Left cardiac atrium (tissue), 4 donors: ENCODE measurements at regions not wholly inside any gene's neighbourhood (a gene's known extent, or its start where the extent isn't known, plus 50 kb on each side); places are given as distances from the start of the nearest gene placed in this dataset.

Experiments used
- ATAC-seq, 2 donors: fragments of 200-7000 bp; cut with Tn5 transposase; one replicate each; pipeline ENCODE4 v1.9.1; 2020; ENCODE audit warnings: mild to moderate bottlenecking in 2 of 2, moderate library complexity in 2 of 2
- DNase-seq: peaks from one replicate; pipeline ENCODE4 v3.0.0-alpha.2; 2020
- intact Hi-C, 2 donors: fragments of 100-400 bp; cut with DNase I; formaldehyde crosslinking; loops; one replicate each; pipeline versions ENCODE4 v1.14.1 to v1.15.1; 2022 to 2023
- donor health status: DM: no; HTN: yes; CAD: no.
- donor health status: DM: no; HTN: yes; CAD: no; lungs with severe emphysema.
- donor health status: DM: yes; HTN: yes; CAD: no.
- donor health status: Dilated cardiomyopathy.

GRCh38 chr3:87052499-87053260, 61.7 kb upstream of the VGLL3 start:
- intact Hi-C loops = no loop called here
- ATAC-seq (no peak), DNase-seq (peak; percentile 22)

GRCh38 chr3:87047852-87048251, 56.9 kb upstream of the VGLL3 start:
- ATAC-seq (no peak), DNase-seq (no peak)
- intact Hi-C loops = no loop called here

- ATAC-seq (no peak), DNase-seq (no peak)
- intact Hi-C loops = no loop called here
These were observed 55.3 kb upstream of the VGLL3 start for GRCh38 chr3:87046241-87046640.

GRCh38 chr3:87045473-87045872, 54.5 kb upstream of the VGLL3 start:
- intact Hi-C loops = no loop called here
- ATAC-seq (no peak), DNase-seq (no peak)

- no peak for ATAC-seq
- DNase-seq = no peak
- intact Hi-C loops = no loop called here
These were observed 53.9 kb upstream of the VGLL3 start for GRCh38 chr3:87044846-87045245.

- no peak for ATAC-seq
These were observed 53.5 kb upstream of the VGLL3 start for GRCh38 chr3:87044409-87044808.

GRCh38 chr3:87041191-87041590, 50.2 kb upstream of the VGLL3 start:
- ATAC-seq = no peak
- no peak for DNase-seq
- intact Hi-C loops = no loop called here

More at GRCh38 chr3:87044409-87044808, 53.5 kb upstream of the VGLL3 start:
- DNase-seq = no peak
- intact Hi-C loops = no loop called here
